ENCODE measurements at regions not wholly inside any gene's neighbourhood (a gene's known extent, or its start where the extent isn't known, plus 50 kb on each side); places are given as distances from the start of the nearest gene placed in this dataset.

DNA sequence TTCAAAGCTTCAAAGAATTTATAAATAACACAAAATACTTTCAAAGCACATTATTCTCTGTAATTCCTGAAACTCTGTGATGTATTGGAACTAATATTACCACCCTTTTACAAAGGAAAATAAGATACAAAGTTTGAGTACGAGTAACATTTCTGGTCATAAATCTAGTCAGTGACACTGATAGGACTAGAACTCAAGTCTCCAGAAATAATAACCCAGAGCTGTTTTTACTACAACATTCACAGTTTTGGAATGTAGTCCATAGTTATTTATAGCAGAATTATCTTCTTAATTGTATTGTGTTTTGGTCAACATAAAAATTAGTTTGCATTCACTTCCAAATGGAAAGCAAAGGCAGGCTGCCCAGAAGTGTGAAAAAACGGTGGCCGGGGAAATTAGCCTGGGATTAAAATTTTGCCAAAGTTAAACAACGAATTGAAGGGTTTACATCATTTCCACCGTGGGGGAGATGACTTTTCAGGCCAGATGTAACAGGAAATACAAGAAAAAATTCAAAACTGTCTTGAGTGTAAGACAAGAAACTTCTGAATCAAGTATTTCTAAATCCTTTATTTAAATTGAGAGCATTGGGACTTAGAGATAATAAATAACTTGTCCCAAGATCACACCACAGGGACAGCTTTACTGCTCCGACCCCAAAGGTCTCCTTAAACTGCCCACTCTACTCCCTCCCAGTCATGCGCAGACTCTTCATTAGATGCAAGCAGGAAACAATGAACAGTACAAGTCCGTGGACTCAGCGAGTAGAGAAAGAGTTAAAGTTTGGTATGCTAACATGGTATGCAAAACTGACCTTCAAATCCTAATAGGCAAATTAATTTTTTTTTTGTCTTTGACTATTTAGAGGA lies 74.3 kb upstream of the VGLL4 start:
- ATAC-seq (no peak), DNase-seq (peak in 2 of 4 donors; percentile 47 to 58)
- Histone ChIP-seq H3K4me3 (peak overlapping the region; percentile 82 to 86), H3K9me3 (no peaks in the 10 kb centered on the region), H3K4me1 (peaks cover 0 to 43% of the 10 kb centered on the region in 2 donors), H3K36me3 (no peaks in the 10 kb centered on the region), H3K27me3 (peaks cover 0 to 24% of the 10 kb centered on the region in 2 donors), H3K27ac (peak overlapping the region; percentile 86 to 94)
- TF ChIP-seq CTCF (IDR thresholded peaks at IDR 0.05), result no peak
- intact Hi-C loops (cut with DNase I), result no loop called here

- intact Hi-C loops (cut with DNase I), result no loop called here
- H3K27me3 ChIP-seq, result peaks cover 0 to 24% of the 10 kb centered on the region in 2 donors
- peak in 1 of 4 donors; percentile 24 for DNase-seq
- ATAC-seq, result no peak
- H3K4me1 ChIP-seq, result peaks cover 0 to 46% of the 10 kb centered on the region in 2 donors
- H3K36me3 ChIP-seq, result no peaks in the 10 kb centered on the region
- peak overlapping the region in 1 of 2 donors; percentile 82 for H3K4me3 ChIP-seq
- H3K9me3 ChIP-seq, result no peaks in the 10 kb centered on the region
- TF ChIP-seq CTCF (IDR thresholded peaks at IDR 0.05), result no peak
- H3K27ac ChIP-seq, result peak overlapping the region; percentile 86 to 94
Measured at GRCh38 chr3:11717301-11717700, 73.6 kb upstream of the VGLL4 start.

GRCh38 chr3:11716573-11717290 lies 73.0 kb upstream of the VGLL4 start:
- Histone ChIP-seq H3K4me1 (peaks cover 0 to 52% of the 10 kb centered on the region in 2 donors), H3K27me3 (peaks cover 0 to 23% of the 10 kb centered on the region in 2 donors), H3K4me3 (no peak overlapping the region), H3K9me3 (no peaks in the 10 kb centered on the region), H3K27ac (peak overlapping the region; percentile 86 to 94), H3K36me3 (no peaks in the 10 kb centered on the region)
- intact Hi-C loops (cut with DNase I), result no loop called here
- ATAC-seq (no peak), DNase-seq (peak in 2 of 4 donors; percentile 18)
- TF ChIP-seq CTCF (IDR thresholded peaks at IDR 0.05), result no peak

DNA sequence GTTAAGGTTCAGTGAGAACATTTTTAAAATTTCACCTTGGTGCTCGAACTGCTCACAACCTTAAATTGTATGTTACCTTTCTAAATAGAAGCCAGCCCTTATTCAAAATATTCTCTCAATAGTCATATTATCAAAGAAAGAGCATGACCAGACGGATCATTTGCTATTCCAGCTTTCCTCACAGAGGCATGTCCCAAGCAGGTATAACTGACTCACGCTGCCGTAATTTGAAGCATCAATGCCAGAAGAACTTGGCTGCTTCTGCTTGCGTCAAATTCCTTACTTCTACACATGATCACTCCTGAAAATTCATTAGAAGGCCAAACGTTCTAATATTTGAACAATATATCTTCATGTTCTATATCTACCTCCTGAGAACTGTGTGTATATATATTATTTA lies 69.5 kb upstream of the VGLL4 start:
- no peak for ATAC-seq
- DNase-seq, result no peak
- Histone ChIP-seq H3K27me3 (no peaks in the 10 kb centered on the region), H3K4me3 (no peak overlapping the region), H3K36me3 (no peaks in the 10 kb centered on the region), H3K27ac (no peak overlapping the region), H3K4me1 (peaks cover 0 to 31% of the 10 kb centered on the region in 2 donors), H3K9me3 (peaks cover 0 to 10% of the 10 kb centered on the region in 2 donors)
- intact Hi-C loops (cut with DNase I), result no loop called here
- TF ChIP-seq CTCF (IDR thresholded peaks at IDR 0.05), result no peak

GRCh38 chr3:11712646-11713045 lies 68.9 kb upstream of the VGLL4 start:
- H3K4me1 ChIP-seq, result peaks cover 0 to 26% of the 10 kb centered on the region in 2 donors
- DNase-seq (no peak), ATAC-seq (no peak)
- intact Hi-C loops (cut with DNase I), result no loop called here
- H3K27me3 ChIP-seq, result no peaks in the 10 kb centered on the region
- no peak overlapping the region for H3K4me3 ChIP-seq
- H3K9me3 ChIP-seq, result peaks cover 0 to 10% of the 10 kb centered on the region in 2 donors
- H3K27ac ChIP-seq, result no peak overlapping the region
- TF ChIP-seq CTCF (IDR thresholded peaks at IDR 0.05), result no peak
- H3K36me3 ChIP-seq, result no peaks in the 10 kb centered on the region
